HCT116 (cell line): ENCODE measurements at regions not wholly inside any gene's neighbourhood (a gene's known extent, or its start where the extent isn't known, plus 50 kb on each side); places are given as distances from the start of the nearest gene placed in this dataset.

Experiments
- ATAC-seq: fragments of 200-7000 bp; cut with Tn5 transposase; 2 replicates; pipeline ENCODE4 v1.9.1; 2020; ENCODE audit warnings: mild to moderate bottlenecking, moderate library complexity
- BruUV-seq: library from RNA; stranded (reverse); fragments of 400-500 nt; replicated peaks from 2 replicates; lab custom pipeline; 2021; lab: Mats Ljungman, UMichigan
- CTCF ChIA-PET: fragments of 300-600 bp; sonication (Branson Sonifier 250); formaldehyde crosslinking; loops from one replicate; lab custom pipeline; 2021; ENCODE audit warnings: antibody characterized with exemption; lab: Charles Lee
- POLR2A ChIA-PET: fragments of 300-600, 350-600 bp; sonication (Branson Sonifier 250); formaldehyde crosslinking; loops from one replicate; lab custom pipeline; 2021; ENCODE audit warnings: antibody characterized with exemption; lab: Charles Lee
- RAD21 ChIA-PET, 2 experiments: fragments of 300-600 bp; sonication (Branson Sonifier 250); formaldehyde crosslinking; loops; one replicate each; lab custom pipeline; 2023; ENCODE audit warnings: low total read pairs in 2 of 2; ENCODE audit not compliant: uncharacterized antibody in 2 of 2, unreplicated experiment in 2 of 2, low non-redundant PET in 1 of 2; lab: Charles Lee
- DNase-seq: peaks from one replicate; pipeline ENCODE4 v3.0.0-alpha.2; 2010; ENCODE audit warnings: low read depth, low spot score
- H2AFZ ChIP-seq: fragments of 200-600 bp; shearing (Covaris generic), sonication (generic); 2 replicates; pipeline ENCODE4 v1.6.1; 2017; ENCODE audit warnings: low read depth, mixed run types, mixed read lengths, antibody characterized with exemption, low read length; ENCODE audit not compliant: poor library complexity, severe bottlenecking
- H3K27ac ChIP-seq: 2 replicates; pipeline ENCODE4 v1.5.1; 2012; ENCODE audit warnings: low read depth, low read length
- H3K27me3 ChIP-seq: fragments of 200-600 bp; sonication (generic); 2 replicates; pipeline ENCODE4 v1.6.1; 2016; ENCODE audit warnings: mixed run types, low read length, mixed read lengths; ENCODE audit not compliant: insufficient read depth
- H3K36me3 ChIP-seq, 2 experiments: fragments of 200-500 bp in 1 of 2; fragments of 200-600 bp in 1 of 2; sonication (Bioruptor generic) in 1 of 2; sonication (generic) in 1 of 2; 2 replicates each; pipeline versions ENCODE4 v1.5.1 to v1.6.1; 2014 to 2016; ENCODE audit warnings: low read length in 2 of 2, inconsistent platforms in 1 of 2, mixed read lengths in 1 of 2, mixed run types in 1 of 2; ENCODE audit not compliant: insufficient read depth in 2 of 2, control insufficient read depth in 1 of 2
- H3K4me1 ChIP-seq, 2 experiments: fragments of 200-600 bp in 1 of 2; sonication (generic) in 1 of 2; 2 replicates each; pipeline versions ENCODE4 v1.5.1 to v1.6.1; 2012 to 2017; ENCODE audit warnings: low read length in 2 of 2, inconsistent platforms in 1 of 2, mild to moderate bottlenecking in 1 of 2, mixed read lengths in 1 of 2, mixed run types in 1 of 2, moderate library complexity in 1 of 2; ENCODE audit not compliant: insufficient read depth in 2 of 2, control insufficient read depth in 1 of 2
- H3K4me2 ChIP-seq: fragments of 200-600 bp; sonication (generic); 2 replicates; pipeline ENCODE4 v1.6.1; 2017; ENCODE audit warnings: mixed run types, low read length, mixed read lengths
- H3K4me3 ChIP-seq, 2 experiments: fragments of 200-600 bp in 1 of 2; sonication (generic) in 1 of 2; replicated peaks in 1 of 2; 2 replicates each; pipeline ENCODE4 v1.5.1; 2011 to 2016; ENCODE audit warnings: low read length in 2 of 2, control low read depth in 1 of 2, low read depth in 1 of 2, mild to moderate bottlenecking in 1 of 2, mixed read lengths in 1 of 2, mixed run types in 1 of 2
- H3K79me2 ChIP-seq: fragments of 200-600 bp; sonication (generic); 2 replicates; pipeline ENCODE4 v1.6.1; 2017; ENCODE audit warnings: mild to moderate bottlenecking, mixed run types, low read length, moderate library complexity, mixed read lengths; ENCODE audit not compliant: insufficient read depth
- H3K9ac ChIP-seq: fragments of 200-600 bp; sonication (generic); 2 replicates; pipeline ENCODE4 v1.6.1; 2016; ENCODE audit warnings: low read length, mixed read lengths
- H3K9me2 ChIP-seq: fragments of 200-600 bp; sonication (generic), shearing (Covaris generic); 2 replicates; pipeline ENCODE4 v1.6.1; 2017; ENCODE audit warnings: mixed run types, mild to moderate bottlenecking, moderate library complexity; ENCODE audit not compliant: insufficient read depth
- H3K9me3 ChIP-seq, 2 experiments: fragments of 200-500 bp in 1 of 2; fragments of 200-600 bp in 1 of 2; sonication (Bioruptor generic) in 1 of 2; sonication (generic) in 1 of 2; 2 replicates each; pipeline ENCODE4 v1.6.1; 2014 to 2017; ENCODE audit warnings: low read length in 2 of 2, mixed read lengths in 2 of 2, inconsistent platforms in 1 of 2, low read depth in 1 of 2, mild to moderate bottlenecking in 1 of 2, mixed run types in 1 of 2, moderate library complexity in 1 of 2; ENCODE audit not compliant: control insufficient read depth in 1 of 2, insufficient read depth in 1 of 2
- H4K20me1 ChIP-seq: fragments of 200-600 bp; sonication (generic), shearing (Covaris generic); 2 replicates; pipeline ENCODE4 v1.6.1; 2017; ENCODE audit warnings: mixed run types, mild to moderate bottlenecking, moderate library complexity; ENCODE audit not compliant: insufficient read depth
- ATF3 ChIP-seq: IDR thresholded peaks from 2 replicates; pipeline ENCODE4 v1.6.1; 2012
- EGR1 ChIP-seq: IDR thresholded peaks from 2 replicates; pipeline ENCODE4 v1.6.1; 2012; ENCODE audit warnings: low read depth
- ELF1 ChIP-seq: IDR thresholded peaks from 2 replicates; pipeline ENCODE4 v1.6.1; 2012; ENCODE audit warnings: low read depth, borderline replicate concordance
- EZH2 ChIP-seq: fragments of 200-600 bp; sonication (generic); IDR thresholded peaks from 2 replicates; pipeline ENCODE4 v1.6.1; 2017; ENCODE audit warnings: antibody characterized with exemption, mixed run types
- EZH2phosphoT487 ChIP-seq: fragments of 200-600 bp; IDR thresholded peaks from 2 replicates; pipeline ENCODE4 v1.6.1; 2018; ENCODE audit warnings: antibody characterized with exemption, borderline replicate concordance
- POLR2A ChIP-seq: IDR thresholded peaks from 2 replicates; pipeline ENCODE4 v1.7.0; 2011; ENCODE audit warnings: borderline replicate concordance; ENCODE audit not compliant: insufficient read depth, insufficient read length; ENCODE audit errors: extremely low read depth
- POLR2AphosphoS5 ChIP-seq: IDR thresholded peaks from 2 replicates; pipeline ENCODE4 v1.6.1; 2011; ENCODE audit warnings: mild to moderate bottlenecking, low read depth, low read length, moderate library complexity
- RAD21 ChIP-seq: IDR thresholded peaks from 2 replicates; pipeline ENCODE4 v1.6.1; 2012; ENCODE audit warnings: low read depth, mild to moderate bottlenecking
- SRF ChIP-seq: IDR thresholded peaks from 2 replicates; pipeline ENCODE4 v1.6.1; 2012; ENCODE audit warnings: low read depth
- TCF7L2 ChIP-seq: IDR thresholded peaks from 2 replicates; pipeline ENCODE4 v1.7.0; 2011; ENCODE audit warnings: borderline replicate concordance, inconsistent platforms; ENCODE audit not compliant: insufficient read depth, insufficient read length; ENCODE audit errors: extremely low read depth
- YY1 ChIP-seq: IDR thresholded peaks from 2 replicates; pipeline ENCODE4 v1.6.1; 2011; ENCODE audit warnings: low read length, low read depth, moderate library complexity, mild to moderate bottlenecking; ENCODE audit not compliant: insufficient replicate concordance; ENCODE audit errors: extremely low read depth
- ZBTB33 ChIP-seq: IDR thresholded peaks from 2 replicates; pipeline ENCODE4 v1.6.1; 2011; ENCODE audit warnings: mild to moderate bottlenecking, low read length, moderate library complexity; ENCODE audit not compliant: insufficient replicate concordance; ENCODE audit errors: extremely low read depth
- ZFX ChIP-seq: fragments of 450-650 bp; IDR thresholded peaks from 2 replicates; pipeline ENCODE4 v1.6.1; 2017
- intact Hi-C: fragments of 100-400 bp; cut with micrococcal nuclease; formaldehyde crosslinking; loops from 2 replicates; pipeline ENCODE4 v1.10.0; 2022

- Histone ChIP-seq H3K4me3 (no peak overlapping the region), H2AFZ (no peak overlapping the region), H3K79me2 (no peaks in the 10 kb centered on the region), H3K9me2 (no peaks in the 10 kb centered on the region), H3K4me2 (no peak overlapping the region), H4K20me1 (no peaks in the 10 kb centered on the region), H3K9ac (no peak overlapping the region), H3K4me1 (no peaks in the 10 kb centered on the region), H3K36me3 (no peaks in the 10 kb centered on the region), H3K27ac (no peak overlapping the region), H3K27me3 (no peaks in the 10 kb centered on the region), H3K9me3 (no peaks in the 10 kb centered on the region)
- RAD21 ChIA-PET = no interaction called here
- no TSS peak for BruUV-seq
- TF ChIP-seq EZH2phosphoT487 (no peak), ZFX (no peak), POLR2AphosphoS5 (no peak), EGR1 (no peak), ATF3 (no peak), ZBTB33 (no peak), SRF (no peak), EZH2 (no peak), ELF1 (no peak), YY1 (no peak), RAD21 (no peak), TCF7L2 (no peak), POLR2A (no peak)
- POLR2A ChIA-PET = no interaction called here
- ATAC-seq = no peak
- CTCF ChIA-PET = no interaction called here
- DNase-seq = no peak
- intact Hi-C loops = no loop called here
Observed at GRCh38 chr3:13253208-13253937, 166.7 kb downstream of the NUP210 start.
